Left ventricle myocardium superior (tissue), 1 donor: ENCODE measurements at regions not wholly inside any gene's neighbourhood (a gene's known extent, or its start where the extent isn't known, plus 50 kb on each side); places are given as distances from the start of the nearest gene placed in this dataset.

Experiments used
- ATAC-seq: fragments of 200-7000 bp; cut with Tn5 transposase; one replicate; pipeline ENCODE4 v1.9.1; 2020; ENCODE audit warnings: mild to moderate bottlenecking, moderate library complexity
- DNase-seq: peaks from one replicate; pipeline ENCODE4 v3.0.0-alpha.2; 2020
- intact Hi-C: fragments of 100-400 bp; cut with micrococcal nuclease; formaldehyde crosslinking; loops from one replicate; pipeline ENCODE4 v1.11.0; 2022
- donor health status: DM: no; HTN: yes; CAD: no; lungs with severe emphysema.

- ATAC-seq (peak; percentile 53), DNase-seq (no peak)
- intact Hi-C loops = no loop called here
Measured at GRCh38 chr4:180664766-180665368, 1578.3 kb upstream of the TENM3 start.

GRCh38 chr4:180665481-180665880 is 1577.7 kb upstream of the TENM3 start:
- ATAC-seq (no peak), DNase-seq (no peak)
- intact Hi-C loops = no loop called here

- DNase-seq = no peak
- intact Hi-C loops = no loop called here
- ATAC-seq = no peak
Measured at GRCh38 chr4:180665994-180666824, 1577.0 kb upstream of the TENM3 start.

GRCh38 chr4:180668732-180669131 is 1574.5 kb upstream of the TENM3 start:
- ATAC-seq (no peak), DNase-seq (no peak)
- intact Hi-C loops = no loop called here

- intact Hi-C loops = no loop called here
- DNase-seq (no peak), ATAC-seq (no peak)
Measured at GRCh38 chr4:180669680-180670079, 1573.5 kb upstream of the TENM3 start.

- no peak for ATAC-seq
- no peak for DNase-seq
- intact Hi-C loops = no loop called here
Measured at GRCh38 chr4:180674619-180675358, 1568.4 kb upstream of the TENM3 start.

- no peak for DNase-seq
- intact Hi-C loops = no loop called here
- no peak for ATAC-seq
Measured at GRCh38 chr4:180675359-180675650, 1567.9 kb upstream of the TENM3 start.

GRCh38 chr4:180680305-180680704 is 1562.9 kb upstream of the TENM3 start:
- intact Hi-C loops = no loop called here
- ATAC-seq (no peak), DNase-seq (no peak)

GRCh38 chr4:180682776-180683175 is 1560.4 kb upstream of the TENM3 start:
- intact Hi-C loops = no loop called here
- DNase-seq (no peak), ATAC-seq (no peak)

GRCh38 chr4:180683186-180683585 is 1560.0 kb upstream of the TENM3 start:
- ATAC-seq (no peak), DNase-seq (no peak)
- intact Hi-C loops = no loop called here

GRCh38 chr4:180688480-180688879 is 1554.7 kb upstream of the TENM3 start:
- intact Hi-C loops = no loop called here
- DNase-seq (no peak), ATAC-seq (no peak)

GRCh38 chr4:180694875-180695274 is 1548.3 kb upstream of the TENM3 start:
- intact Hi-C loops = no loop called here
- DNase-seq = no peak

GRCh38 chr4:180695851-180696250 is 1547.4 kb upstream of the TENM3 start:
- intact Hi-C loops = no loop called here
- no peak for ATAC-seq
- no peak for DNase-seq

More at GRCh38 chr4:180694875-180695274, 1548.3 kb upstream of the TENM3 start:
- ATAC-seq = no peak

GRCh38 chr4:180696460-180697092 is 1546.6 kb upstream of the TENM3 start:
- intact Hi-C loops = no loop called here
- ATAC-seq (no peak), DNase-seq (no peak)

GRCh38 chr4:180698550-180699195 is 1544.5 kb upstream of the TENM3 start:
- ATAC-seq = no peak
- no peak for DNase-seq
- intact Hi-C loops = no loop called here

- intact Hi-C loops = no loop called here
- ATAC-seq = no peak
- no peak for DNase-seq
Measured at GRCh38 chr4:180706766-180707165, 1536.4 kb upstream of the TENM3 start.

- intact Hi-C loops = no loop called here
- DNase-seq = no peak
- ATAC-seq = no peak
Measured at GRCh38 chr4:180710628-180711337, 1532.4 kb upstream of the TENM3 start.

GRCh38 chr4:180717451-180718033 is 1525.7 kb upstream of the TENM3 start:
- DNase-seq (no peak), ATAC-seq (no peak)
- intact Hi-C loops = no loop called here

- ATAC-seq (no peak), DNase-seq (no peak)
- intact Hi-C loops = no loop called here
Measured at GRCh38 chr4:180721356-180721755, 1521.8 kb upstream of the TENM3 start.
